ENCODE measurements at regions not wholly inside any gene's neighbourhood (a gene's known extent, or its start where the extent isn't known, plus 50 kb on each side); places are given as distances from the start of the nearest gene placed in this dataset.
"Not testable (repeated sequence)": the region's sequence is repeated elsewhere in the genome, so short reads cannot be mapped to it uniquely, and the experiment has no call there.

- no peak for DNase-seq
These were observed 50.2 kb upstream of the HIVEP1 start for GRCh38 chr6:11961923-11962322.

- no peak for DNase-seq
These were observed 51.0 kb upstream of the HIVEP1 start for GRCh38 chr6:11960909-11961779.

- DNase-seq = no peak
These were observed 55.3 kb upstream of the HIVEP1 start for GRCh38 chr6:11956781-11957180.

- no peak for DNase-seq
These were observed 58.5 kb upstream of the HIVEP1 start for GRCh38 chr6:11953641-11954040.

- DNase-seq = no peak
These were observed 59.8 kb upstream of the HIVEP1 start for GRCh38 chr6:11952316-11952715.

GRCh38 chr6:11951868-11952267 is 60.2 kb upstream of the HIVEP1 start:
- DNase-seq = no peak

GRCh38 chr6:11950109-11950508 is 62.0 kb upstream of the HIVEP1 start:
- no peak for DNase-seq

- no peak for DNase-seq
These were observed 64.5 kb upstream of the HIVEP1 start for GRCh38 chr6:11947575-11947974.

- no peak for DNase-seq
These were observed 65.0 kb upstream of the HIVEP1 start for GRCh38 chr6:11947063-11947462.

GRCh38 chr6:11944111-11944510 is 68.0 kb upstream of the HIVEP1 start:
- no peak for DNase-seq

GRCh38 chr6:11943060-11943459 is 69.1 kb upstream of the HIVEP1 start:
- DNase-seq = no peak

GRCh38 chr6:11942185-11942864 is 69.8 kb upstream of the HIVEP1 start:
- no peak for DNase-seq

- not testable (repeated sequence) for DNase-seq
These were observed 71.5 kb upstream of the HIVEP1 start for GRCh38 chr6:11940532-11941166.

GRCh38 chr6:11938285-11938890 is 73.7 kb upstream of the HIVEP1 start:
- no peak for DNase-seq

- no peak for DNase-seq
These were observed 77.5 kb upstream of the HIVEP1 start for GRCh38 chr6:11934638-11935037.

GRCh38 chr6:11932892-11933291 is 79.2 kb upstream of the HIVEP1 start:
- DNase-seq = not testable (repeated sequence)

- no peak for DNase-seq
These were observed 80.6 kb upstream of the HIVEP1 start for GRCh38 chr6:11931296-11932035.

- DNase-seq = not testable (repeated sequence)
These were observed 81.3 kb upstream of the HIVEP1 start for GRCh38 chr6:11930834-11931233.

- DNase-seq = no peak
These were observed 81.9 kb upstream of the HIVEP1 start for GRCh38 chr6:11930240-11930639.

GRCh38 chr6:11929241-11929835 is 82.8 kb upstream of the HIVEP1 start:
- no peak for DNase-seq

GRCh38 chr6:11926594-11927407 is 85.3 kb upstream of the HIVEP1 start:
- DNase-seq = no peak
